Naive thymus-derived CD8-positive, alpha-beta T cell (primary cell): ENCODE measurements at regions not wholly inside any gene's neighbourhood (a gene's known extent, or its start where the extent isn't known, plus 50 kb on each side); places are given as distances from the start of the nearest gene placed in this dataset.

Experiments used
- ATAC-seq, 2 donors: fragments of 150-1000 bp; cut with Tn5 transposase in 1 of 2; sonication (Bioruptor Pico), chemical (Tn5 transposase) in 1 of 2; 1 replicate in 1 of 2; 2 replicates in 1 of 2; pipeline ENCODE4 v1.10.0; 2021; ENCODE audit warnings: mild to moderate bottlenecking in 2 of 2, moderate library complexity in 2 of 2
- POLR2A ChIA-PET: fragments of 350-600 bp; sonication (Branson Sonifier 250); formaldehyde crosslinking; loops from one replicate; lab custom pipeline; 2021; ENCODE audit warnings: antibody characterized with exemption; lab: Charles Lee
- DNase-seq, 10 donors: peaks; one replicate each; pipeline versions ENCODE4 v3.0.0 to v3.0.0-alpha.2; 2020 to 2022
- H3K27ac Mint-ChIP-seq, 10 donors: one replicate each; pipeline ENCODE4 v1.8.0; 2020 to 2022; ENCODE audit warnings: mild to moderate bottlenecking in 10 of 10, mixed read lengths in 10 of 10, moderate library complexity in 4 of 10, inconsistent platforms in 1 of 10
- H3K27me3 Mint-ChIP-seq, 5 donors: one replicate each; pipeline ENCODE4 v1.8.0; 2021 to 2022; ENCODE audit warnings: mixed read lengths in 5 of 5
- H3K36me3 Mint-ChIP-seq, 3 donors: one replicate each; pipeline ENCODE4 v1.8.0; 2020 to 2022; ENCODE audit warnings: mixed read lengths in 3 of 3, mild to moderate bottlenecking in 2 of 3, inconsistent platforms in 1 of 3
- H3K4me1 Mint-ChIP-seq, 4 donors: one replicate each; pipeline ENCODE4 v1.8.0; 2021 to 2022; ENCODE audit warnings: mixed read lengths in 4 of 4
- H3K4me3 Mint-ChIP-seq, 10 donors: one replicate each; pipeline ENCODE4 v1.8.0; 2020 to 2022; ENCODE audit warnings: mild to moderate bottlenecking in 10 of 10, mixed read lengths in 10 of 10, moderate library complexity in 6 of 10, inconsistent platforms in 1 of 10
- H3K9me3 Mint-ChIP-seq, 9 donors: one replicate each; pipeline ENCODE4 v1.8.0; 2020 to 2022; ENCODE audit warnings: mixed read lengths in 9 of 9, mild to moderate bottlenecking in 3 of 9, inconsistent platforms in 1 of 9, moderate library complexity in 1 of 9

- DNase-seq (no peak), ATAC-seq (no peak)
- POLR2A ChIA-PET: interaction anchor here (0.7 kb wide), 1 partner anchor 56 kb away, joined by 5 read pairs; no protein-coding TSS in a partner anchor
- Mint-ChIP-seq H3K27me3 (no peaks in the 10 kb centered on the region), H3K4me3 (no peak overlapping the region), H3K9me3 (peaks cover 0 to 31% (median 12%) of the 10 kb centered on the region in 9 donors), H3K36me3 (peaks cover 0 to 7% (median 5%) of the 10 kb centered on the region in 3 donors), H3K4me1 (peaks cover 1 to 14% (median 12%) of the 10 kb centered on the region in 4 donors), H3K27ac (peak overlapping the region in 1 of 10 donors; percentile 29)
Measured at GRCh38 chr21:34008618-34009017, 64.8 kb upstream of the MRPS6 start.

DNA sequence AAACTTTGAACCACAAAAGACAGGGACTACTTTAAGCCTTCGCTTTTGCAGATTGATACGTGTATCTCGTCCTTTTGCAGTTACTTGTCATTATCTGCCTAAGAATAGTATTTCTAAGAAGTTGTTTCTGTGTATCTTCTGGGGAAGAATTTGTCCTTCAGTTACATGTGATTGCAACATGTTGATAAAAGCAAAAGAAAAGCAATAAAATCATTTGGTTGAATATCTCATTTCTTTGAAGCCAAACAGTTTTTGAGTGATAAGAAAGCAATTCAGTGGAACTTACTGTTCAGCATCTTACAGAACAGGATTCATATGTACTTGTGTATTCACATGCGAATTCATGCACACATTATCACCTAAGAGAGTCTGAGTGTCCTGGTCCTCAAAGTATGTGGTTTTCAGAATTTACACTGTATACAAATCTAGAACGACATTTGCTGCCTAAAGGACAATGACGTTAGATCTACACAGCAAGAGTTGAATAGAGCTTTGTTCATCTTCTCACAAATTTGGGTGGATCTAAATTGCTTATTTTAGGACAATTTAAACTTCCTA is 66.7 kb upstream of the MRPS6 start:
- no peak for ATAC-seq
- POLR2A ChIA-PET: interaction anchor here (0.6 kb wide), 1 partner anchor 61 kb away, joined by 7 read pairs; no protein-coding TSS in a partner anchor
- H3K27ac Mint-ChIP-seq: no peak overlapping the region
- no peak for DNase-seq
- no peak overlapping the region for H3K4me3 Mint-ChIP-seq
- H3K9me3 Mint-ChIP-seq: peaks cover 0 to 13% (median 9%) of the 10 kb centered on the region in 9 donors
- H3K27me3 Mint-ChIP-seq: peaks cover 0 to 1% (median 0%) of the 10 kb centered on the region in 5 donors
- peaks cover 0 to 5% (median 5%) of the 10 kb centered on the region in 3 donors for H3K36me3 Mint-ChIP-seq
- peaks cover 1 to 14% (median 12%) of the 10 kb centered on the region in 4 donors for H3K4me1 Mint-ChIP-seq

GRCh38 chr21:34004974-34005373 is 68.4 kb upstream of the MRPS6 start:
- peaks cover 1 to 13% (median 11%) of the 10 kb centered on the region in 4 donors for H3K4me1 Mint-ChIP-seq
- no peaks in the 10 kb centered on the region for H3K36me3 Mint-ChIP-seq
- no peak overlapping the region for H3K27ac Mint-ChIP-seq
- peaks cover 0 to 4% (median 0%) of the 10 kb centered on the region in 9 donors for H3K9me3 Mint-ChIP-seq
- POLR2A ChIA-PET: no interaction called here
- ATAC-seq (no peak), DNase-seq (no peak)
- H3K27me3 Mint-ChIP-seq: peaks cover 0 to 1% (median 0%) of the 10 kb centered on the region in 5 donors
- no peak overlapping the region for H3K4me3 Mint-ChIP-seq

DNA sequence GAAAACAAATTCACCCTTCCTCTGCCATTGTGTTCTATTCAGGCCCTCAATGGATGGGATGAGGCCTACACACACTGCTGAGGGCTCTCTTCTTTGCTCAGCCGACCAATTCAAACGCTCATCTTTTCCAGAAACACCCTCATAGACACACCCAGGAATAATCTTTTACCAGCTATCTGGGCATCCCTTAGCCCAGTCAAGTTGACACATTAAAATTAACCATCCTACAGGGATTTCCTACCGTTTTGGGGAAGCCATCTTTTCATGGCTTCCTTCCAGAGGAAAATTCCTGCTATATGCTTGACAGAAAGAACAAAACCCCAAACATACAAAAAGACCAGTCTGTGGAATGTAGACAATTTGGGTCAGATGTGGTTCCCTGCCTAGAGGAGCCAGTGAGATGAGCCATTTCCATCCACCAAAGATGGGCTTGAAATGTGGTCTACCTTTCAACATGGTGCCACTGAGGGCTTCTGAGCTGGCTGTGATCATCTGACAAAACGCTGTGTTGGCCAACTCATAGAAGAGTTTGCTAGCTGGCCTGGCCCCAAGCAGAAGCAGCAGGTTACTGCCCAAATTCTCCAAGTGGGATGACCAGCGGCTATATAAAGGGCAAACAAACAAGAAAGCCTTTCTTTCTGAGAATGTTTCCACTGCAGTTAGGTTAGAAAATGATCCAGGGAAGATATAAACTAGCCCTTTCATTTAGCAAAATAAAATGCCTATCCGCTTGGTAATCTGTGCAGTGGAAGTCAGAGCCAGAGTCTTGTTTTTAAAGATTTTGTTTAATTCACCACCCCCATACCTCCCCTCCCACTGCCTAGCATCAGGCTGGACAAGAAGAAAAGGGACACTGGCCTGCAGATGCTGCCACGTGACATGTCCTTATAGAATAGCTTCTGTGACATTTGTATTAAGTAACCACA is 69.1 kb upstream of the MRPS6 start:
- DNase-seq: no peak
- no peak for ATAC-seq
- Mint-ChIP-seq H3K27me3 (peaks cover 0 to 1% (median 0%) of the 10 kb centered on the region in 5 donors), H3K4me3 (no peak overlapping the region), H3K27ac (no peak overlapping the region), H3K4me1 (peaks cover 4 to 17% (median 14%) of the 10 kb centered on the region in 4 donors), H3K36me3 (no peaks in the 10 kb centered on the region), H3K9me3 (peaks cover 0 to 2% (median 0%) of the 10 kb centered on the region in 9 donors)
- POLR2A ChIA-PET: no interaction called here

DNA sequence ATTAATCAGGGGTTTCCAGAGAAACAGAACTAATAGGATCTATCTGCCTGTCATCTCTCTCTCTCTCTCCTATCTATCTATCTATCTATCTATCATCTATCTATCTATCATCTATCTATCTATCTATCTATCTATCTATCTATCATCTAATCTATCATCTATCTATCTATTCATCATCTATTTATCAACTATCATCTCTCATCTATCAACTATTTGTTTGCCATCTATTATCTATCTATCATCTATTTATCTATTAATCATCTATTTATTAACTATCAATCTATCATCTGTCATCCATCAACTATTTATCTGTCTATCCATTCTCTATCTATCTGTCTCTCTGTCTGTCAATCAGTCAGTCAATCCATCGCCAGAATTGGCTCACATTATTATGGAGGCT is 70.0 kb upstream of the MRPS6 start:
- Mint-ChIP-seq H3K4me1 (peaks cover 8 to 17% (median 14%) of the 10 kb centered on the region in 4 donors), H3K4me3 (no peak overlapping the region)
- POLR2A ChIA-PET: no interaction called here

DNA sequence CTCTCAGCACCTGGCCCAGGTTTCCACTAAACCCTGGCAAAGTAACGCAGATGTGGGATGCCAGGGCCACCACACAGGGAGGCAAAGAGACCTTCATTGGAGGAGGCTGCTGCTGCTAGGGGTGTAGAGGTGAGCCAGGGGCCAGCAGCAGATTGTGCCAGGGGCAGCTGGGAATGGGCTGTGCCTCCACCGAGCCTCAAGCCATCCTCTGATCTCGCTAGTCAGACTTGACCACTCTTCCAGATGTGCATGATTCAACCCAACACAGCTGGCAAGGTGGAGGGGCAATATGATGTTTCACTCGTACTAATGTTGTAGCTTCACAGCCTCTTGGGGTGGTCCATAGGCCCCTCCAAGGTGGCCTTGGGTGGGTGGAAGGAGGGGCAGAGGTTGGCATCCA is 73.0 kb upstream of the MRPS6 start:
- Mint-ChIP-seq H3K27ac (peak overlapping the region in 3 of 10 donors; percentile 38 to 46 (median 39)), H3K36me3 (peaks cover 0 to 5% (median 5%) of the 10 kb centered on the region in 3 donors), H3K4me3 (no peak overlapping the region), H3K27me3 (peaks cover 0 to 1% (median 0%) of the 10 kb centered on the region in 5 donors), H3K9me3 (peaks cover 0 to 10% (median 5%) of the 10 kb centered on the region in 9 donors), H3K4me1 (peaks cover 8 to 25% (median 21%) of the 10 kb centered on the region in 4 donors)
- no peak for ATAC-seq
- POLR2A ChIA-PET: interaction anchor here (1.1 kb wide), 1 partner anchor 69 kb away, joined by 3 read pairs; no protein-coding TSS in a partner anchor
- no peak for DNase-seq

More for the DNA sequence above, 70.0 kb upstream of the MRPS6 start:
- ATAC-seq (no peak), DNase-seq (no peak)
- Mint-ChIP-seq H3K27ac (no peak overlapping the region), H3K9me3 (no peaks in the 10 kb centered on the region), H3K36me3 (no peaks in the 10 kb centered on the region), H3K27me3 (peaks cover 0 to 1% (median 0%) of the 10 kb centered on the region in 5 donors)

DNA sequence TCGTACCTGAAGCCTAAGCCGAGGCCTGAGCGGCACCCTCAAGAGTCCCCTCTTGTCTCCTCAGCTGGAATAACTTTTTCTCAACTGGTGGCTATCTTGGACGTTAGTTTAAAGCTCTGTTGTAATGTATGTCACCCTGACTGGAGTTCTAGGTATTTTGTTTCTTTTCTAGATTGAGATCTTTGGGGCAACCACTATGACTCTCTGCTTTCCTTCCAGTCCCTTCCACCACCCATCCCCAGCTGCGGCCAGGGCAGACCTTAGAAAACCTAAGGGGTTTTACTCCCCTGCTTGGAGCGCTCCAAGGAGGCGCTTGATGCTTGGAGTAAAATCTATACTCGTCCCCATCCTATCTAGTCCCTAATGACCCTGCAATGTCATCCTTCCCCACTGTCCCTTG is 74.6 kb upstream of the MRPS6 start:
- Mint-ChIP-seq H3K4me3 (peak overlapping the region in 2 of 10 donors; percentile 3 to 46), H3K9me3 (peaks cover 0 to 10% (median 5%) of the 10 kb centered on the region in 9 donors), H3K4me1 (peaks cover 11 to 29% (median 26%) of the 10 kb centered on the region in 4 donors), H3K36me3 (peaks cover 0 to 5% (median 5%) of the 10 kb centered on the region in 3 donors), H3K27ac (peak overlapping the region in 8 of 10 donors; percentile 27 to 86 (median 56)), H3K27me3 (peaks cover 0 to 1% (median 0%) of the 10 kb centered on the region in 5 donors)
- POLR2A ChIA-PET: interaction anchor here (0.7 to 1.4 kb wide), 2 partner anchors 30 to 198 kb away, joined by 3 read pairs; no protein-coding TSS in a partner anchor
- DNase-seq: no peak
- no peak for ATAC-seq

DNA sequence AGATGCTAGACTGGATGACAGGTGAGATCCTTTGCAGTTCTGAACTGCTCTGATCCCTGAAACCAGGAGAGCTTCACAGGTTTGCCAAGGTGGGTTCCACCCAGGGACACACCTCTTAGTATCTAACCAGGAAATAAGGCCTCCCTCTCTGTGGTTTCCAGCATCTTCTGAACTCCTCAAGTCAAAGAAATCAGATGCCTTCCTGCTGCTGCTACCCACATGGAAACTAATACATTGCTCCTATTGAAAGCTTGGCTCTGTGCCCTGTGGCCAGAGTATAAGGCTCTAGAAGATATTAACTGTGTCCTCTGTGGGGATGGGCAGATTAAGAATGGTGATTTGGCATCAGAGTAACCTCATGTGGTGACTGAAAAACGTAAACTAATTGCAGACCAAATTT is 75.0 kb upstream of the MRPS6 start:
- Mint-ChIP-seq H3K27me3 (peaks cover 0 to 1% (median 0%) of the 10 kb centered on the region in 5 donors), H3K27ac (peak overlapping the region in 5 of 10 donors; percentile 27 to 86 (median 53)), H3K36me3 (peaks cover 0 to 5% (median 5%) of the 10 kb centered on the region in 3 donors), H3K4me1 (peaks cover 14 to 33% (median 30%) of the 10 kb centered on the region in 4 donors), H3K4me3 (no peak overlapping the region), H3K9me3 (peaks cover 0 to 10% (median 5%) of the 10 kb centered on the region in 9 donors)
- ATAC-seq (peak; percentile 77 to 78), DNase-seq (peak in 3 of 10 donors; percentile 12 to 41 (median 25))
- POLR2A ChIA-PET: interaction anchor here (0.7 to 1.5 kb wide), 3 partner anchors 30 to 198 kb away, joined by 3 read pairs; no protein-coding TSS in a partner anchor

DNA sequence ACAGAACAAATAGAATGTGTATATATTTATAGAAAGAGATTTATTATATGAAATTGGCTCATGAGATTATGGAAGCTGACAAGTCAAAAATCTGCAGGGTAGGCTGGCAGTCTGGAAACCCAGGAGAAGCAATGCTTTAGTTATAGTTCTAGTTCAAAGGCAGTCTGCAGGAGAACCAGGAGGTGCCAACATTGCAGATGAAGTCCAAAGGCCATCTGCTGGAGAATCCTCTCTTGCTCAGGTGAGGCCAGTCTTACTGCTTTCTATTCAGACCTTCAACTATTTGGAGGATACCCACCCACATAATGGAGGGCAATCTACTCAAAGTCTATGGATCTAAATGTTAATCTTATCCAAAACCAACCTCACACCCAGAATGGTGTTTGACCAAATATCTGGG is 75.9 kb upstream of the MRPS6 start:
- peaks cover 14 to 35% (median 30%) of the 10 kb centered on the region in 4 donors for H3K4me1 Mint-ChIP-seq
- no peaks in the 10 kb centered on the region for H3K27me3 Mint-ChIP-seq
- H3K27ac Mint-ChIP-seq: no peak overlapping the region
- ATAC-seq: no peak
- POLR2A ChIA-PET: interaction anchor here (1.5 kb wide), 1 partner anchor 65 kb away, joined by 3 read pairs; no protein-coding TSS in a partner anchor
- H3K4me3 Mint-ChIP-seq: no peak overlapping the region
- DNase-seq: no peak
- peaks cover 0 to 5% (median 5%) of the 10 kb centered on the region in 3 donors for H3K36me3 Mint-ChIP-seq
- H3K9me3 Mint-ChIP-seq: peaks cover 0 to 10% (median 5%) of the 10 kb centered on the region in 9 donors

DNA sequence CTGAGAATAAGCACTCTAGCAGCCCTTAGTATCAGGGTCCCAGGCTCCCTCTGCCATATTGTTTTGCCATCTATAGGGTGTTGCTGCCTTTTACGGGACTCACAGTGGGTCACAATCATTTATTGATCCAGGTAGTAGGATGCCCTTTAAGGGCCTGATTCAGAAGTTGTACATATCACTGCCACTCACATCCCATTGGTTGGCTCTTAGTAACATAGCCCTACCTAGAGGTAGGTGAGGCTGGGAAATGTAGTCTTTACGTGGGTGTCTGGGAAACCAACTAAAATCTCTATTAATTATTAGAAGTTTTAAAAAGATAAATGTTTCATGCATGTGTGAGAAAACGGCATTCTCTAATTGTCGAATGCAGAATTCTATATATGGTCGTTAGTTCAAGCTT is 78.8 kb upstream of the ATP5PO start:
- POLR2A ChIA-PET: interaction anchor here (1.6 kb wide), 1 partner anchor 61 kb away, joined by 3 read pairs; no protein-coding TSS in a partner anchor
- ATAC-seq: no peak
- no peak overlapping the region for H3K4me3 Mint-ChIP-seq
- peak overlapping the region in 3 of 10 donors; percentile 43 to 75 (median 60) for H3K27ac Mint-ChIP-seq
- peaks cover 0 to 5% (median 5%) of the 10 kb centered on the region in 3 donors for H3K36me3 Mint-ChIP-seq
- no peak for DNase-seq
- H3K9me3 Mint-ChIP-seq: peaks cover 0 to 10% (median 5%) of the 10 kb centered on the region in 9 donors
- peaks cover 17 to 32% (median 30%) of the 10 kb centered on the region in 4 donors for H3K4me1 Mint-ChIP-seq
- H3K27me3 Mint-ChIP-seq: no peaks in the 10 kb centered on the region

GRCh38 chr21:33993286-33994231 is 78.0 kb upstream of the ATP5PO start:
- no peak overlapping the region for H3K4me3 Mint-ChIP-seq
- peak overlapping the region in 7 of 10 donors; percentile 27 to 76 (median 72) for H3K27ac Mint-ChIP-seq
- no peak for DNase-seq
- H3K9me3 Mint-ChIP-seq: peaks cover 0 to 10% (median 5%) of the 10 kb centered on the region in 9 donors
- no peak for ATAC-seq
- H3K36me3 Mint-ChIP-seq: peaks cover 0 to 5% (median 5%) of the 10 kb centered on the region in 3 donors
- H3K4me1 Mint-ChIP-seq: peaks cover 13 to 24% (median 23%) of the 10 kb centered on the region in 4 donors
- POLR2A ChIA-PET: interaction anchor here (0.6 to 1.6 kb wide), 2 partner anchors 60 to 62 kb away, joined by 3 to 4 read pairs; no protein-coding TSS in a partner anchor
- no peaks in the 10 kb centered on the region for H3K27me3 Mint-ChIP-seq
